SK-N-MC (cell line): ENCODE measurements at regions not wholly inside any gene's neighbourhood (a gene's known extent, or its start where the extent isn't known, plus 50 kb on each side); places are given as distances from the start of the nearest gene placed in this dataset.

Experiments used
- EZH2 ChIP-seq: fragments of 200-600 bp; sonication (generic); IDR thresholded peaks from one replicate; pipeline ENCODE4 v1.6.1; 2017; ENCODE audit warnings: antibody characterized with exemption
- FOXP2 ChIP-seq: optimal IDR thresholded peaks from 2 replicates; pipeline ENCODE3; 2011; ENCODE audit warnings: mild to moderate bottlenecking, moderate library complexity; ENCODE audit not compliant: insufficient read depth; ENCODE audit errors: extremely low read length, control extremely low read depth
- POLR2AphosphoS5 ChIP-seq: IDR thresholded peaks from 2 replicates; pipeline ENCODE4 v1.6.1; 2012; ENCODE audit warnings: mild to moderate bottlenecking, low read depth, low read length, borderline replicate concordance

DNA sequence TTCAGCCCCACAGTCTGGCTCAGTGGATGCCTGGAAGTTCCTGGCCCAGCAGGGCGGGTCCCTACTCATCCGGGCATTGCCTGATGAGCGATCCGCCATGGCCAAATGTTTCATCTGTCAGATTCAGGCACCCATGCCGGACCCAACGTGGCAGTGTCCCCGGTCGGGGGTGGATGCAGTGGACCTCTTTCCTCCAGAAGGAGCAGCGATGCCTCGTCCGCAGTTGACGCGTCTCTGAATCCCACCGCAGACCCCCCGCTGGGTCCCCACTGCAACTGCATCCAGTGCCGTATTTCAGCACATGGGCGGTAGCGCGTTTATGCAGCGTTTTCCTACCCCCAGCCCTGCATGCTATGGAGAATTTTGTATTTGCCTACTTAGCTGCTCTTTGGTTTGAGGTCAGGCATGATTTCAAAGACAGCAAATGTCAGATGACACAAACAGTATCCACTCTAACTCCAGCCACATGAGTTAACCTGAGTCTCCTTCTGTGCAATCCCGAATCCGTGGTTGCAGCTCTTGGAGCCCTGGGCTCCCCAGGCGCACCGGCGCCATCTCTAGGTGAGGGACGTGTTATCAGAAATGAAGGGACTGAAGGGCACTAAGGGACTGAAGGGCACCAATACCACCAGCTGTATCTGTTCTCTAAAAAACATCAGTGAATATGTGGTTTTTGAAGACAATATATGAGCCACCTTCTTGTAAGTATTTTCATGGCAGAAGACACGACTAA, 72.6 kb upstream of the THBS2 start:
- no peak for TF ChIP-seq EZH2
- no peak for TF ChIP-seq POLR2AphosphoS5
- no peak for TF ChIP-seq FOXP2
